Panc1 (cell line): ENCODE measurements at regions not wholly inside any gene's neighbourhood (a gene's known extent, or its start where the extent isn't known, plus 50 kb on each side); places are given as distances from the start of the nearest gene placed in this dataset.

Experiments
- ATAC-seq: fragments of 200-7000 bp; cut with Tn5 transposase; 2 replicates; pipeline ENCODE4 v1.9.1; 2020; ENCODE audit warnings: mild to moderate bottlenecking, moderate library complexity
- BruUV-seq: library from RNA; stranded (reverse); fragments of 400-500 nt; replicated peaks from 2 replicates; lab custom pipeline; 2021; lab: Mats Ljungman, UMichigan
- CTCF ChIA-PET: fragments of 300-600 bp; sonication (Branson Sonifier 250); formaldehyde crosslinking; loops from one replicate; lab custom pipeline; 2022; ENCODE audit warnings: antibody characterized with exemption; lab: Charles Lee
- POLR2A ChIA-PET: fragments of 300-600 bp; sonication (Branson Sonifier 250); formaldehyde crosslinking; loops from one replicate; lab custom pipeline; 2022; ENCODE audit warnings: antibody characterized with exemption; lab: Charles Lee
- DNase-seq: peaks from one replicate; pipeline ENCODE4 v3.0.0-alpha.2; 2010; ENCODE audit warnings: low read depth, low spot score
- H3K27ac ChIP-seq: 2 replicates; pipeline ENCODE4 v1.5.1; 2011; ENCODE audit warnings: mild to moderate bottlenecking, low read length, inconsistent platforms
- H3K27me3 ChIP-seq: fragments of 200-500 bp; sonication (Bioruptor generic); 2 replicates; pipeline ENCODE4 v1.6.0; 2014; ENCODE audit warnings: low read length, inconsistent platforms; ENCODE audit not compliant: control insufficient read depth, insufficient read depth
- H3K36me3 ChIP-seq: fragments of 200-500 bp; sonication (Bioruptor generic); 2 replicates; pipeline ENCODE4 v1.5.1; 2014; ENCODE audit warnings: inconsistent platforms, mild to moderate bottlenecking, low read length, moderate library complexity; ENCODE audit not compliant: control insufficient read depth, insufficient read depth
- H3K4me1 ChIP-seq: 2 replicates; pipeline ENCODE4 v1.5.1; 2011; ENCODE audit warnings: inconsistent platforms, mild to moderate bottlenecking, low read length, moderate library complexity; ENCODE audit not compliant: control insufficient read depth, insufficient read depth
- H3K4me3 ChIP-seq, 2 experiments: 2 replicates each; pipeline ENCODE4 v1.5.1; 2011 to 2012; ENCODE audit warnings: low read depth in 2 of 2, low read length in 2 of 2, mild to moderate bottlenecking in 2 of 2, inconsistent platforms in 1 of 2, moderate library complexity in 1 of 2
- H3K9me3 ChIP-seq: fragments of 200-500 bp; sonication (Bioruptor generic); 2 replicates; pipeline ENCODE4 v1.5.1; 2014; ENCODE audit warnings: low read depth, mild to moderate bottlenecking, inconsistent platforms, low read length, moderate library complexity; ENCODE audit not compliant: control insufficient read depth, insufficient read depth
- CTCF ChIP-seq: fragments of 450-650 bp; IDR thresholded peaks from 2 replicates; pipeline ENCODE4 v1.5.1; 2017; ENCODE audit warnings: mild to moderate bottlenecking
- POLR2AphosphoS5 ChIP-seq: IDR thresholded peaks from 2 replicates; pipeline ENCODE4 v1.6.1; 2012; ENCODE audit warnings: mild to moderate bottlenecking, low read depth, low read length, moderate library complexity
- SIN3A ChIP-seq: IDR thresholded peaks from 2 replicates; pipeline ENCODE4 v1.6.1; 2012; ENCODE audit warnings: low read depth, mild to moderate bottlenecking, low read length, moderate library complexity, borderline replicate concordance; ENCODE audit not compliant: insufficient read depth
- TCF7L2 ChIP-seq: IDR thresholded peaks from 2 replicates; pipeline ENCODE4 v1.6.1; 2011; ENCODE audit warnings: mild to moderate bottlenecking, low read depth, low read length, inconsistent platforms
- in situ Hi-C: cut with HindIII; loops from 2 replicates; pipeline ENCODE4 v1.10.0; 2016; ENCODE audit warnings: low sequenced_read_pairs, low pct_unique_long_range_greater_than_20kb
- intact Hi-C: fragments of 100-400 bp; cut with micrococcal nuclease; formaldehyde crosslinking; loops from one replicate; pipeline ENCODE4 v1.10.0; 2022; ENCODE audit not compliant: unreplicated experiment
- TF ChIP-seq, protein P1 (sequence below), 2 experiments: IDR thresholded peaks; 2 replicates each; pipeline ENCODE4 v1.6.1; 2011 to 2012; ENCODE audit warnings: low read depth in 2 of 2, control low read depth in 1 of 2, low read length in 1 of 2, mild to moderate bottlenecking in 1 of 2, moderate library complexity in 1 of 2; ENCODE audit not compliant: insufficient read depth in 1 of 2

GRCh38 chr18:52087140-52087539, 252.9 kb upstream of the DCC start:
- Histone ChIP-seq H3K9me3 (no peaks in the 10 kb centered on the region), H3K27me3 (no peaks in the 10 kb centered on the region), H3K27ac (no peak overlapping the region), H3K4me1 (no peaks in the 10 kb centered on the region), H3K4me3 (no peak overlapping the region), H3K36me3 (no peaks in the 10 kb centered on the region)
- in situ Hi-C loops (no loop called here), intact Hi-C loops (no loop called here)
- ChIA-PET POLR2A (no interaction called here), CTCF (no interaction called here)
- ATAC-seq: no peak
- BruUV-seq: no TSS peak
- no peak for DNase-seq
- TF ChIP-seq, protein P1, sequence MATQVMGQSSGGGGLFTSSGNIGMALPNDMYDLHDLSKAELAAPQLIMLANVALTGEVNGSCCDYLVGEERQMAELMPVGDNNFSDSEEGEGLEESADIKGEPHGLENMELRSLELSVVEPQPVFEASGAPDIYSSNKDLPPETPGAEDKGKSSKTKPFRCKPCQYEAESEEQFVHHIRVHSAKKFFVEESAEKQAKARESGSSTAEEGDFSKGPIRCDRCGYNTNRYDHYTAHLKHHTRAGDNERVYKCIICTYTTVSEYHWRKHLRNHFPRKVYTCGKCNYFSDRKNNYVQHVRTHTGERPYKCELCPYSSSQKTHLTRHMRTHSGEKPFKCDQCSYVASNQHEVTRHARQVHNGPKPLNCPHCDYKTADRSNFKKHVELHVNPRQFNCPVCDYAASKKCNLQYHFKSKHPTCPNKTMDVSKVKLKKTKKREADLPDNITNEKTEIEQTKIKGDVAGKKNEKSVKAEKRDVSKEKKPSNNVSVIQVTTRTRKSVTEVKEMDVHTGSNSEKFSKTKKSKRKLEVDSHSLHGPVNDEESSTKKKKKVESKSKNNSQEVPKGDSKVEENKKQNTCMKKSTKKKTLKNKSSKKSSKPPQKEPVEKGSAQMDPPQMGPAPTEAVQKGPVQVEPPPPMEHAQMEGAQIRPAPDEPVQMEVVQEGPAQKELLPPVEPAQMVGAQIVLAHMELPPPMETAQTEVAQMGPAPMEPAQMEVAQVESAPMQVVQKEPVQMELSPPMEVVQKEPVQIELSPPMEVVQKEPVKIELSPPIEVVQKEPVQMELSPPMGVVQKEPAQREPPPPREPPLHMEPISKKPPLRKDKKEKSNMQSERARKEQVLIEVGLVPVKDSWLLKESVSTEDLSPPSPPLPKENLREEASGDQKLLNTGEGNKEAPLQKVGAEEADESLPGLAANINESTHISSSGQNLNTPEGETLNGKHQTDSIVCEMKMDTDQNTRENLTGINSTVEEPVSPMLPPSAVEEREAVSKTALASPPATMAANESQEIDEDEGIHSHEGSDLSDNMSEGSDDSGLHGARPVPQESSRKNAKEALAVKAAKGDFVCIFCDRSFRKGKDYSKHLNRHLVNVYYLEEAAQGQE (IDR thresholded peaks at IDR 0.05; ENCODE audit: insufficient read depth in 1 of 2, low read depth in 2 of 2, low read length in 1 of 2): no peak
- TF ChIP-seq SIN3A (no peak), TCF7L2 (no peak), POLR2AphosphoS5 (no peak), CTCF (no peak)

DNA sequence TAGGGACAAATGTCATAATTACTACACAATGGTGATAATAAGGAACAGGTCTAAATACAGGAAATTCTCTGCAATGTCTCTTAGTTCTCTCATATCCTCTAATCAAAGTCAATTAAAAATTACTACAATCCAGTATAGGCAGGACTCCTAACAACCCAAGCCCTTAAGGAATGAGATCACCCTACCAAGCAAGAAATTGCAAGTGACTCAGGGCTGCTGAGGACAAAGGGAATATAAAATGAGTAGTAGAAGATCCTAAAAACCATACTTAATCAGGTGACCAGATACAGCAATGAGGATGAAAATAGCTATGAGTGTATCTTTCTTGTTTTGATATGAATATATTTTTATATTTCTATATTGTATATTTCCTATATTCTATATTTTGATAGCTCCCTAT, 250.0 kb upstream of the DCC start:
- CTCF ChIA-PET: no interaction called here
- BruUV-seq: no TSS peak
- Histone ChIP-seq H3K9me3 (no peaks in the 10 kb centered on the region), H3K4me1 (no peaks in the 10 kb centered on the region), H3K27me3 (no peaks in the 10 kb centered on the region), H3K4me3 (no peak overlapping the region), H3K27ac (no peak overlapping the region), H3K36me3 (no peaks in the 10 kb centered on the region)
- no peak for ATAC-seq
- POLR2A ChIA-PET: no interaction called here
- no peak for TF ChIP-seq TCF7L2
- TF ChIP-seq, protein P1 (IDR thresholded peaks at IDR 0.05; ENCODE audit: insufficient read depth in 1 of 2, low read depth in 2 of 2, low read length in 1 of 2): no peak
- TF ChIP-seq POLR2AphosphoS5: no peak
- no peak for TF ChIP-seq CTCF
- no peak for TF ChIP-seq SIN3A
- in situ Hi-C loops: no loop called here
- no peak for DNase-seq
- intact Hi-C loops: no loop called here
